Stimulated activated CD8-positive, alpha-beta memory T cell treated with anti-CD3 and anti-CD28 coated beads, Interleukin-2, amount 100 ng/mL, for 48 hours (primary cell): ENCODE measurements at regions not wholly inside any gene's neighbourhood (a gene's known extent, or its start where the extent isn't known, plus 50 kb on each side); places are given as distances from the start of the nearest gene placed in this dataset.
"Not testable (repeated sequence)": the region's sequence is repeated elsewhere in the genome, so short reads cannot be mapped to it uniquely, and the experiment has no call there.

Experiments
- DNase-seq, 2 donors: peaks; one replicate each; pipeline ENCODE4 v3.0.0-alpha.2; 2020; ENCODE audit warnings: low read depth in 2 of 2

- DNase-seq = no peak
Observed at GRCh38 chr13:26888632-26889031, 128.0 kb upstream of the GPR12 start.

- DNase-seq = no peak
Observed at GRCh38 chr13:26887594-26887993, 127.0 kb upstream of the GPR12 start.

- DNase-seq = no peak
Observed at GRCh38 chr13:26883613-26884257, 123.1 kb upstream of the GPR12 start.

GRCh38 chr13:26882731-26883130 is 122.1 kb upstream of the GPR12 start:
- DNase-seq = no peak

GRCh38 chr13:26881154-26881553 is 120.6 kb upstream of the GPR12 start:
- no peak for DNase-seq

GRCh38 chr13:26880735-26881134 is 120.1 kb upstream of the GPR12 start:
- no peak for DNase-seq

- DNase-seq = no peak
Observed at GRCh38 chr13:26878438-26878837, 117.9 kb upstream of the GPR12 start.

GRCh38 chr13:26873386-26873698 is 112.8 kb upstream of the GPR12 start:
- no peak for DNase-seq

- DNase-seq = peak; percentile 38 to 41
Observed at GRCh38 chr13:26872525-26873385, 112.2 kb upstream of the GPR12 start.

GRCh38 chr13:26867451-26868091 is 107.0 kb upstream of the GPR12 start:
- no peak for DNase-seq

- no peak for DNase-seq
Observed at GRCh38 chr13:26864576-26864975, 104.0 kb upstream of the GPR12 start.

- DNase-seq = no peak
Observed at GRCh38 chr13:26861941-26862340, 101.4 kb upstream of the GPR12 start.

- DNase-seq = no peak
Observed at GRCh38 chr13:26855921-26856320, 95.3 kb upstream of the GPR12 start.

GRCh38 chr13:26855071-26855470 is 94.5 kb upstream of the GPR12 start:
- DNase-seq = no peak

GRCh38 chr13:26853323-26853722 is 92.7 kb upstream of the GPR12 start:
- no peak for DNase-seq

- DNase-seq = no peak
Observed at GRCh38 chr13:26847281-26847680, 86.7 kb upstream of the GPR12 start.

- DNase-seq = not testable (repeated sequence)
Observed at GRCh38 chr13:26845063-26845462, 84.5 kb upstream of the GPR12 start.

GRCh38 chr13:26839682-26840081 is 79.1 kb upstream of the GPR12 start:
- no peak for DNase-seq

- DNase-seq = no peak
Observed at GRCh38 chr13:26838821-26839220, 78.2 kb upstream of the GPR12 start.

GRCh38 chr13:26837997-26838396 is 77.4 kb upstream of the GPR12 start:
- no peak for DNase-seq

- no peak for DNase-seq
Observed at GRCh38 chr13:26837102-26837501, 76.5 kb upstream of the GPR12 start.

- no peak for DNase-seq
Observed at GRCh38 chr13:26836626-26837025, 76.0 kb upstream of the GPR12 start.

GRCh38 chr13:26834646-26835045 is 74.1 kb upstream of the GPR12 start:
- no peak for DNase-seq
